ENCODE measurements at regions not wholly inside any gene's neighbourhood (a gene's known extent, or its start where the extent isn't known, plus 50 kb on each side); places are given as distances from the start of the nearest gene placed in this dataset.

DNA sequence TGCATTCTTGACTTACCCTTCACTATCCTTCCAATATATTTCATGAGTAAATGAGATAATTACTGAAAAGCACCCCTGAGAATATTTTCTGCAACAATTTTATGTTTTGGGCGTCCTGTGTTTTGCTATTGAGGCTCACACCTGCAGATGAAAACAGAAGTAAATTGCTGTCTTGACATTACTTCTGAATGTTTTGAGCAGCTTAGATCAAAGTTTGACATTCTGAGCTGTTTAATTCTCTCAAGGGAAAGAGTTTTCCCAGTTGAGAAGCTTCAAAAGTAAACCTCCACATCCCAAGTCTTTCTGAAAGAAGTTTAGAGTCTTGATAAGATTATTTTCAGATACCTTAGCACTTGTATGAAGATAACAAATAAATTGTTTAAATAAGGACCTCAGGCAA, 1667.2 kb upstream of the SLC10A2 start (continued):
- TF ChIP-seq ZNF462 (CRISPR knock-in tag; IDR thresholded peaks at IDR 0.05) (no peak), STAT1 (IDR thresholded peaks at IDR 0.05; ENCODE audit: unreplicated experiment) (no peak)

DNA sequence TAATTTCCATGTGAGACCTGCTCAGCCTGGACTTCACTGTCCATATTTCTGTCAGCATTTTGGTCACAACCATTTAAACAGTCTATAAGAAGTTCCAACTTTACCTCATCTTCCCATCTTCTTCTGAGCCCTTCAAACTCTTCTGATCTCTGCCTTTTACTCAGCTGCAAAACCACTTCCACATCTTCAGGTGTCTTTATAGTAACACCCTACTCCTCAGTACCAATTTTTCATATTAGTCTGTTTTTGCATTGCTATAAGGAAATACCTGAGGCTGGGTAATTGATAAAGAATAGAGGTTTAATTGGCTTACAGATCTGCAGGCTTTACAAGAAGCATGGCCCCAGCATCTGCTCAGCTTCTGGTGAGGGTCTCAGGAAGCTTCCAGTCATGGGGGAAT, 1648.9 kb upstream of the SLC10A2 start:
- H3K27ac ChIP-seq (ENCODE audit: low read depth): no peak overlapping the region
- no peak for DNase-seq (ENCODE audit: low spot score)
- H3K27me3 ChIP-seq (ENCODE audit: insufficient read depth): no peaks in the 10 kb centered on the region
- no peaks in the 10 kb centered on the region for H3K27me3 Mint-ChIP-seq (ENCODE audit: insufficient read depth, low read depth, poor library complexity)
- ATAC-seq: no peak
- H3K79me2 ChIP-seq (replicated peaks; ENCODE audit: insufficient read depth): no peaks in the 10 kb centered on the region
- no peak overlapping the region for H3K4me2 ChIP-seq
- H3F3A ChIP-seq (replicated peaks; ENCODE audit: low read depth): no peaks in the 10 kb centered on the region
- H4K20me1 ChIP-seq (replicated peaks; ENCODE audit: insufficient read depth): no peaks in the 10 kb centered on the region
- H3K36me3 Mint-ChIP-seq (ENCODE audit: low read depth): 0 out of 3 replicates have a peak, but pooled peaks cover 4% of the 10 kb centered on the region
- H3K4me3 ChIP-seq: no peak overlapping the region
- TF ChIP-seq CTCF (conservative IDR thresholded peaks at IDR 0.05; ENCODE audit: low read depth in 2 of 2) (no peak), CREB1 (CRISPR knock-in tag; IDR thresholded peaks at IDR 0.05; ENCODE audit: low read depth) (no peak)
- H3K9me2 ChIP-seq (ENCODE audit: insufficient read depth): 0 out of 2 replicates have a peak, but pooled peaks cover 5% of the 10 kb centered on the region
- peaks cover 6% of the 10 kb centered on the region; the same call in 2 of the 3 replicates for H3K4me1 Mint-ChIP-seq
- H3K27ac Mint-ChIP-seq: no peak overlapping the region; the same call in 1 of the 2 replicates
- H3K4me1 ChIP-seq (ENCODE audit: insufficient read depth): no peaks in the 10 kb centered on the region
- H3K9me3 Mint-ChIP-seq: peaks cover 4% of the 10 kb centered on the region; the same call in 2 of the 3 replicates
- H3K4me3 Mint-ChIP-seq: no peak overlapping the region
- no peaks in the 10 kb centered on the region for H3K36me3 ChIP-seq (ENCODE audit: insufficient read depth)
- H2AFZ ChIP-seq: no peak overlapping the region

Measured in GM23338 (cell line).